GM21825 (cell line): ENCODE measurements at regions not wholly inside any gene's neighbourhood (a gene's known extent, or its start where the extent isn't known, plus 50 kb on each side); places are given as distances from the start of the nearest gene placed in this dataset.

Source experiments
- ATAC-seq: cut with Tn5 transposase; IDR thresholded peaks from one replicate; pipeline ENCODE4 v1.9.1; 2021; ENCODE audit warnings: mild to moderate bottlenecking, moderate library complexity; ENCODE audit not compliant: unreplicated experiment

DNA sequence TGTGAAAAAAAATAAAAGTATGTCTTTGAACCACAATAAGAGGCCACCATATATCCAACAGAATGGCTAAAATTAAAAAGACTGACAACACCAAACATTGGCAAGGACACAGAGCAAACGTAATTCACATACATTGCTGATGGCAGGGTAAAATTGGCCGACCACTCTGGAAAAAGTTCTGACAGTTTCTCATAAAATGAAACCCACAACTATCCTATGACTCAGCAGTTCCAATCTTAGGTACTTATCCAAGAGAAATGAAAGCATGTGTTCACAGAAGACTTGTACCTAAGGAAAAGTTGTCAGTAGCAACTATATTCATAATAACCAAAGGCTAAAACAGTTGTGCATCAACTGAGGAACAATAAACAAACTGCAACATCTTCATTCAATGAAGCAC is 357.3 kb upstream of the XYLT1 start:
- ATAC-seq = no peak

DNA sequence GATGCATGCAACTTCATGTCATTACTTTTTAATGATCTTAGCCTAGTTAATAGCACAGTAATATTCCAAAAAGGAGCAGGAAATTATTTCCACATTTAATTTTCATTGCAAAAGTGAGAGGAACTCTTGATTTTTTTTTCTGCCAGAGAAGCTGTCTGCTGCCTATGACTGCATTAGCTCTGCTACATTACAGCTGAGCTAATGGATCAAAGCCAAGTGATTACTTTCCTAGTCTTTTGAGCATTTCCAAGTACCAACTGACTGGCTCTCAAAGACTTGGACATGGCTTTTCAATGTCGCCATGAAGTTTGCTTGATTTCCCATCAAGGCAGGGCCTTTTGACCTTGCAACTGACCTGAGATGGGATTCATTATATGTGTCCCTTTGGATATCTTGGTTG is 356.6 kb upstream of the XYLT1 start:
- no peak for ATAC-seq

DNA sequence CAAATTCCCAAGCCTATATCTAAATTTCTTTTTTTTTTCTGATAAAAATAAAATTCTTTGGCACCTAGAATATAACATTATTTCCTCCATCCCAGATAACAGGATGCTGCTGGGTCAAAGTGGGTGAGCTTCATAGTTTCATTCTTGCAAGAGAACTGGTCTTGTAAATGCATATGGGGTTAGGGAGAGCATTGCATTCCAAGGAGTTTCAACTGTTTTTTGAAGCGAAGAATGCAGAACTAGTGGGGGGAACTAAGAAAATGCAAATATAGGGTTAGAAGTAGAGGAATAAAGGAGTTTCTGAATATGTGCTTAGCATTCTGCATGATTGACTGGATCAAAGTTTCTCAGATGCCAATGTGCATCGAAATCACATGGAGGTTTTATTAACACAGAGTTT is 347.2 kb upstream of the XYLT1 start:
- no peak for ATAC-seq

DNA sequence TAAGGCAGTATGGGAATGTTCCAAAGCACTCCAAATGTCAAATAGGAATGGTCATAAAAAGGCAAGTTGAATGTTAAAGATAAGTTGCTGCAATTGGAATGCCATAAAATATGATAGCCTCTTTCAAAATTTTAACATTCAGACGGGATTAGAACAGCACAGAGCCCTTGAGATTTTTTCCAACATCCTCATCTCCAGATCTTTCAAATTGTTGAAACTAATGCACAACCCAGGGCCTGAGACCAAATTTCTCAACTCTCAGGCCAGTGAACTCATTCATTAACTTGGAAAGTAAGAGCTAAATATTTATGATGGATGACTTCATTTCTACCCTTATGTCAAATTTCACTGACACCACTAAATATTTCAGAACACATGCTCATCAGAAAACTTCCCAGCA is 346.5 kb upstream of the XYLT1 start:
- no peak for ATAC-seq

DNA sequence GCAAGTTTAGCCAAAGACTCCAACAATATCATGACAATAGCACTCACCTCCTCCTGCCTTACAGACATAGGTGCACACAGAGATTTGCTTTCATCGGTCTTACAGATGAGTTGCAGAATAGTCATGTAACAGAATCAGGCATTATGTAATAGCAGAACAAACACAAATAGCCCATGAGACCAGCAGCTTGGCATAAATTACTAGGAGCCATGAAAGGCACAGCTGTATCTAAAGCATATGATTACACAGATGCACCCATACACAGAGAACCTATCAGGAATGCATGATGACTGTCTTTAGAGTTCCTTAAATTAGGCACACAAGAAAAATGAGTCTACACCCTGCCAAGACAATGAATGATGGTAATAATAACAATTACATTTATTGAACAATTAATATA is 342.0 kb upstream of the XYLT1 start:
- no peak for ATAC-seq

DNA sequence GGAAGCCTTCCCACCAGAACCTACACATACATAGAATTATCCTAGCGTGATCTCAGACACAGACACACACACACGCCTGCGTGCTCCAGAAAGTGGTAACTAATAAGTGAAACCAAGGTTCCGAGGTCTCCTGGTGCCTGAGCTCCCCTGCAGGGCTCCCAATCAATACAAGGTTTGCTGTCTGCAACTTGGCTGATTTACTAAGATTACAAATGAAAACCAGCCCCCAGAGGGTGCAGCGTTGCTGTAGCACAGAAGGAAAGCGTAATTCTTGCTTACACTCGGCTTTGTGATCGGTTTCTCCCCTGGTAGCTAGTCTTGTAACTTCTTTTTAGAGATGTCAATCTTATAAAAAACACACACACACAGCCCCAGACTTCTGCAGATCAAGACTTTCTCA is 334.1 kb upstream of the XYLT1 start:
- ATAC-seq = no peak

DNA sequence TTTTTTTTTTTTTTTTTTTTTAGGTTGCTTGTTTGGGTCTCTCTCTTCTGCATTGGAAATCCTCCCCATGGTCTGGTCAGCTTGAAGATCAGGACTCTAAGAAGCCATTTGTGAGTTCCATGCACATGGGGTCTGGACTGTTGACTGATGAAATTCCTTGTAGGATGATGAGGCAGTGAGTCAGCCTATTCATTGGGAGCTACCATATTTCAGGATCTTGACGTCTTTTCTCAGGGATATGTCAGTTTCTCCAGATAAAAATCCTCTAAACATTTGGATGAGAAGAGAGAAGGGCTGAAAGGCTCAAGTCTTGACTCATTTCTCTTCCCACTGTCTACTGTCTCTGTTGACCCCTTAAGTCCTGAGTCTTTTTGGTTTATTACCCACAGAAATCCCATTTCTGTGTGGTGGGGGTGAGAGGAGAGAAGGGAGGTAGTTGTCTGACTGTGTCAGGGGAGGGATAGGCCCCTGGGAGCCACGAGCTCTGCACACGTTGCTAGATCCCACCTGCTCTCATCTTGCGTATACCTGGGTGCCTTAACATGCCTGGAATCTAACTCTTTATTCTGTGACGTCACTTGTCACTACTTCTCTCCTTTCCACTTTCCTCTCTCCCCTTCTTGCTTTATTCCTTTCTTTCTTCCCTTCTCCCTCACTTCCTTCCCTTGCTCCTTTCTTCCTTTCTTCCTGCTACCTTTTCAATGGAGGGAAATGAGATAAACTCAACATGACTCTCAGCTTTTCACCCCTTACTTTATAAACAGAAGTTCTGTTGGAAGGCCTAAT is 333.1 kb upstream of the XYLT1 start:
- no peak for ATAC-seq

DNA sequence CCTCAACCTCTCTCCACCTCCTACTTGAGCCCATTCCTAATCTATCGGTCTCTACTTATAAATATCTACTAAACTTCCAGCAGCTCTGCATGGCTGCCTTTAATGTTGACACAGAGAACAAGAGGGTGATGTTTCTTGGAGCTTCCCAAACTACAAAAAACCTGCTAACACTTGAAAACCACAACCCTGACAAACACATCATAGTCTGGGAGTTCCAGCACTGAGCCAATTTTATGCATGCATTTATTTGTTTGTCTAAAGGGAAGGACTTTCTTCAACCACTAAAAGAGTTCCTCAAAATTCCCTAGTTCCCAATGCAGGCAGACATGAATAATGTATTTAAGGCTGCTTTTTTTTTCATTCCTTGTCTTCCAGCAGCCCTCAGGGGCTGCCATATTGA is 331.8 kb upstream of the XYLT1 start:
- ATAC-seq = no peak

GRCh38 chr16:17801068-17801467 is 330.3 kb upstream of the XYLT1 start:
- ATAC-seq = no peak

DNA sequence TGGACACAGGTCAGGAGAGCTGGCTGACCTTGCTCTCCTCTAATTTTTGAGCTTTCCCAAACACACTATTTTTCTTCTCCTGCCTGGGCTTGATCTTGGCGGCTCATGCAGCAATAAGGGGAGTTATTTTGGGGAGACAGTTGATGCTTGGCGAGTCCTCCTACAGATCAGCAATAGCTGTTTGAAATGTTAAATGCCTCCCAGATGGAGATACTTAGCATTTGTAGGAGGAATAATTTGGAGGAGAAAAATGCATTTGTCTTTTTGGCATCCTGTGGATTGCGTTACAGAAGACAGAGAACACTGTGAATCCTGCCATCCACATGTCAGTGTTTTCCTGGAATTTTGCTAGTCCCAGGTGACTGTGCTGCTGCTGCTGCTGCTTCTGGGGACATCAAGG is 328.0 kb upstream of the XYLT1 start:
- no peak for ATAC-seq

GRCh38 chr16:17793354-17793753 is 322.6 kb upstream of the XYLT1 start:
- no peak for ATAC-seq

GRCh38 chr16:17784073-17784472 is 313.3 kb upstream of the XYLT1 start:
- ATAC-seq = no peak

DNA sequence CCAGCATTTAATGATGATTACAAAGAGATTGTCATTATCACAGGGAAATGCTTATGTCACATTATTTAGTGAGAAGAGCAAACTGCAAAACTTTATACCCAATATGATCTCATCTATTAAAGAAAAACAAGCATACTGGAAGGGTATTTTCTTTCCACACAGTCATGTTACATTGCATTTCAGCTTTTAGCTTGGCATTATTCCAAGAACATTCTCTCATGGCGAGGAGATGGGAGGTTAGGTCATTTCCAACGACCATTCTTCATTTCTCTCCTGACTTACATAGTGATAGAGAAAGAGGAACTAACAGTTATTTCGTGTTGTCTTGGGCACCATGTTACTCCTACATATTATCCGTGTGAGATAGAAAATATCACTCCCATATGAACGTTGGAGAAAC is 309.4 kb upstream of the XYLT1 start:
- no peak for ATAC-seq

DNA sequence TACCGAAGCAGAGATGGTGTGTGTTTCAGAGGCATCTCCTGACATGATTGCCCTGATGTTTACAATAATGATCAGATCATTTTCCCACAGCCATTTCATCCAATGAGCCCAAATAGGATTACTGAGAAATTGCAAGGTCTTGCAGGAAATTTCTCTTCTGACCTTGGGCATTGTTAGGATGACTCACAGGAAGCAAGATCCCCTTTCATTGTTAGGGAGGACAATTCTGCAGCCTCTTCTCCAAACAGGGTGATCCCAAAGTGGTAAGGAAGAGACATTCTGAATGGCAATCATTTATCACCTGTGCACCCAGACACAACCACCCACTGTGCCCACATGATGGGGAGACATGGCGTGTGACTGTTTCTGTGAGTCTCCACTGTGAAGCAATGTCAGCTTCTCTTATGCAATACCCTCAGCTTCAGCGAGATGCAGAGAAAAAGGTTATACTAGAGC is 306.7 kb upstream of the XYLT1 start:
- no peak for ATAC-seq

GRCh38 chr16:17776888-17777287 is 306.1 kb upstream of the XYLT1 start:
- ATAC-seq = no peak

GRCh38 chr16:17776465-17776864 is 305.7 kb upstream of the XYLT1 start:
- no peak for ATAC-seq

GRCh38 chr16:17775061-17775460 is 304.3 kb upstream of the XYLT1 start:
- no peak for ATAC-seq

- no peak for ATAC-seq
These were observed 302.9 kb upstream of the XYLT1 start for GRCh38 chr16:17773698-17774101.

- ATAC-seq = no peak
These were observed 299.3 kb upstream of the XYLT1 start for GRCh38 chr16:17770104-17770503.

DNA sequence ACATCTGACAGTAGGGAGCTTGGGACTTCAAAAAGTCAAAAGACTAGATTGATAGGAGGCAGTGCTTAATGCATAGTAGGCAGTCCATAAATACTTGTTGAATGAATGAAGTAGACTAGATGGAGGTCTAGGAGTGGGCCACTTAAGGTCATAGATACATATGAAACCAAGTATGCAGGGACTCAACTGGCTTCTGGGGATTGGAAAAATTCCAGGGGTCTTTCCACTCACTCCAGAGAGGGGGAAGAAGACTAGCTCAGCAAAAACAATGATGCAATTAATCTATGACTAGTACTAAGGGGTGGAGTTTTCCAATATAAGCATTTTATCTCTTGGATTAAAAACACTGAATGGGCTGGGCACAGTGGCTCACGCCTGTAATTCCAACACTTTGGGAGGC is 298.3 kb upstream of the XYLT1 start:
- no peak for ATAC-seq

DNA sequence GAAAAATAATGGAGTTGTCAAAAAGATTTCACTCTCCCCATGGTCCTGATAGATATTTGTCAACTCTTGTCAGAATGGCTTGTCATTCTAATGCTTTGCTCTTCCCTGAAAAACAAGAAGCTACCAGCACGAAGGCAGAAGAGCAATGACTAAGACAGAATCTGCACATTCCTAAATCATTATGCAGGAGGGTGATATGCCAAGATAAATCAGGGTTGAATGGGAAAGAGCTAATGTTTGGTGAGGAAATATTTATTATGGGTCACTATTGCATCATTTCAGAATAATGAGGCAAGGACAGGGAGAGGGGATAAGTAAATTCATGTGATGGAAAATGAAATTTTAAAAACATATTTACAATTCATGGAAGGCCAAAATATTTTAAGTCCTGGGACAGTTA is 297.5 kb upstream of the XYLT1 start:
- no peak for ATAC-seq

DNA sequence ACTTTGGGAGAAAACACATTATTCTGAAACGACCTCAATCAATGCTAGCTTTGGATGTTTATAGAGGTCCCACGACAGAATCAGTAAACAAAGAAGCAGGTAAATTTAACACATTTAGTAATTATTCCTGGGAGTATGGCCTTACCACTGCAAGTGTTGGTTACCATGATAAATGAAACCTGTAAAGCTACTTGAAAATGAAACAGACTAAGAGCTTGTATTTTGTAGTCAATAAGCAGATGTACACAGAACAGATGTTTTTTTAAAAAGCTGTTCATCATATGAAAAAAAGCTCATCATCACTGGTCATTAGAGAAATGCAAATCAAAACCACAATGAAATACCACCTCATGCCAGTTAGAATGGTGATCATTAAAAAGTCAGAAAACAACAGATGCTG is 295.3 kb upstream of the XYLT1 start:
- ATAC-seq = no peak
